Keratinocyte (primary cell): ENCODE measurements at regions not wholly inside any gene's neighbourhood (a gene's known extent, or its start where the extent isn't known, plus 50 kb on each side); places are given as distances from the start of the nearest gene placed in this dataset.
"Not testable (repeated sequence)": the region's sequence is repeated elsewhere in the genome, so short reads cannot be mapped to it uniquely, and the experiment has no call there.

ENCODE experiments used
- DNase-seq: peaks from one replicate; pipeline ENCODE4 v3.0.0-alpha.2; 2011; ENCODE audit warnings: low read depth, missing footprints, low spot score
- FAIRE-seq: peaks from 2 replicates; lab custom pipeline; 2011; peaks lifted over from hg19 to GRCh38; lab: Jason Lieb, UNC
- H2AFZ ChIP-seq: 2 replicates; pipeline ENCODE4 v1.6.0; 2012; ENCODE audit warnings: low read length, control low read depth, inconsistent platforms; ENCODE audit not compliant: control insufficient read depth
- H3K27ac ChIP-seq: 2 replicates; pipeline ENCODE4 v1.5.1; 2011; ENCODE audit warnings: low read length; ENCODE audit not compliant: control insufficient read depth, insufficient read depth
- H3K27me3 ChIP-seq: 3 replicates; pipeline ENCODE4 v1.6.0; 2011; ENCODE audit warnings: low read length; ENCODE audit not compliant: control insufficient read depth, insufficient read depth; ENCODE audit errors: extremely low read depth
- H3K36me3 ChIP-seq, 2 experiments: 2 replicates in 1 of 2; 3 replicates in 1 of 2; pipeline ENCODE4 v1.5.1; 2011; ENCODE audit warnings: low read length in 2 of 2, mild to moderate bottlenecking in 1 of 2; ENCODE audit not compliant: control insufficient read depth in 2 of 2, insufficient read depth in 2 of 2; ENCODE audit errors: extremely low read depth in 1 of 2
- H3K4me1 ChIP-seq: 3 replicates; pipeline ENCODE4 v1.5.1; 2011; ENCODE audit warnings: low read length; ENCODE audit not compliant: control insufficient read depth, insufficient read depth; ENCODE audit errors: extremely low read depth
- H3K4me2 ChIP-seq: 3 replicates; pipeline ENCODE4 v1.6.0; 2011; ENCODE audit warnings: low read depth, low read length; ENCODE audit not compliant: control insufficient read depth, insufficient read depth; ENCODE audit errors: extremely low read depth
- H3K4me3 ChIP-seq, 3 experiments: fragments of 200-600 bp in 1 of 3; sonication (generic) in 1 of 3; 2 replicates in 2 of 3; 3 replicates in 1 of 3; pipeline ENCODE4 v1.5.1; 2011 to 2016; ENCODE audit warnings: low read length in 3 of 3, mild to moderate bottlenecking in 3 of 3, control low read depth in 2 of 3, inconsistent platforms in 1 of 3, low read depth in 1 of 3, mixed read lengths in 1 of 3, mixed run types in 1 of 3, moderate library complexity in 1 of 3; ENCODE audit not compliant: control insufficient read depth in 2 of 3, insufficient read depth in 2 of 3; ENCODE audit errors: extremely low read depth in 1 of 3
- H3K79me2 ChIP-seq: 2 replicates; pipeline ENCODE4 v1.6.0; 2012; ENCODE audit warnings: low read length; ENCODE audit not compliant: control insufficient read depth, insufficient read depth
- H3K9ac ChIP-seq: 3 replicates; pipeline ENCODE4 v1.6.0; 2011; ENCODE audit warnings: low read length; ENCODE audit not compliant: control insufficient read depth, insufficient read depth; ENCODE audit errors: extremely low read depth
- H3K9me1 ChIP-seq: 3 replicates; pipeline ENCODE4 v1.6.0; 2011; ENCODE audit warnings: low read length; ENCODE audit not compliant: control insufficient read depth, insufficient read depth; ENCODE audit errors: extremely low read depth
- H3K9me3 ChIP-seq: 2 replicates; pipeline ENCODE4 v1.5.1; 2012; ENCODE audit warnings: low read depth, low read length; ENCODE audit not compliant: control insufficient read depth
- H4K20me1 ChIP-seq: 3 replicates; pipeline ENCODE4 v1.6.0; 2011; ENCODE audit warnings: low read length; ENCODE audit not compliant: control insufficient read depth, insufficient read depth; ENCODE audit errors: extremely low read depth
- CTCF ChIP-seq, 3 experiments: IDR thresholded peaks in 1 of 3; conservative IDR thresholded peaks in 1 of 3; optimal IDR thresholded peaks in 1 of 3; 2 replicates in 2 of 3; 3 replicates in 1 of 3; pipeline versions ENCODE3 to v1.5.1; 2011; ENCODE audit warnings: low read length in 3 of 3, mild to moderate bottlenecking in 3 of 3, moderate library complexity in 2 of 3, control low read depth in 1 of 3, inconsistent platforms in 1 of 3; ENCODE audit not compliant: insufficient read depth in 2 of 3; ENCODE audit errors: extremely low read depth in 1 of 3
- EZH2 ChIP-seq: IDR thresholded peaks from one replicate; pipeline ENCODE4 v1.6.1; 2012; ENCODE audit warnings: inconsistent platforms, mild to moderate bottlenecking, low read length, moderate library complexity
- dilution Hi-C: fragments of 300-500 bp; cut with MboI; formaldehyde crosslinking; loops from one replicate; pipeline ENCODE4 v1.7.0; 2020; ENCODE audit warnings: low sequenced_read_pairs; ENCODE audit not compliant: extremely low pct_ligation_motif_present

- TF ChIP-seq EZH2, result no peak
- no peak for TF ChIP-seq CTCF (optimal IDR thresholded peaks at IDR 0.05 in 1 of 3, IDR thresholded peaks at IDR 0.05 in 1 of 3, conservative IDR thresholded peaks at IDR 0.05 in 1 of 3; ENCODE audit: extremely low read depth in 1 of 3, insufficient read depth in 2 of 3, low read length in 3 of 3)
- Histone ChIP-seq H3K9ac (no peak overlapping the region), H3K9me1 (no peaks in the 10 kb centered on the region), H3K4me1 (no peaks in the 10 kb centered on the region), H2AFZ (no peak overlapping the region), H3K9me3 (no peaks in the 10 kb centered on the region), H3K36me3 (no peaks in the 10 kb centered on the region), H3K4me2 (no peak overlapping the region), H3K79me2 (no peaks in the 10 kb centered on the region), H3K27ac (no peak overlapping the region), H3K4me3 (no peak overlapping the region), H4K20me1 (no peaks in the 10 kb centered on the region), H3K27me3 (no peaks in the 10 kb centered on the region)
- dilution Hi-C loops, result no loop called here
- FAIRE-seq (no peak), DNase-seq (no peak)
These were observed 56.1 kb upstream of the TCL1A start for GRCh38 chr14:95769976-95770375.

- H3K36me3 ChIP-seq, FAIRE-seq, H3K4me2 ChIP-seq, dilution Hi-C loops, H3K27ac ChIP-seq, H3K9ac ChIP-seq, H3K4me1 ChIP-seq, H3K27me3 ChIP-seq, H2AFZ ChIP-seq, H3K4me3 ChIP-seq, H4K20me1 ChIP-seq, H3K9me3 ChIP-seq, DNase-seq, H3K9me1 ChIP-seq, H3K79me2 ChIP-seq: not testable (repeated sequence)
These were observed 55.5 kb upstream of the TCL1A start for GRCh38 chr14:95769431-95769830.

- Histone ChIP-seq H3K27me3 (no peaks in the 10 kb centered on the region), H3K4me2 (no peak overlapping the region), H3K27ac (no peak overlapping the region), H3K9me3 (no peaks in the 10 kb centered on the region), H3K9me1 (no peaks in the 10 kb centered on the region), H3K4me1 (no peaks in the 10 kb centered on the region), H3K79me2 (no peaks in the 10 kb centered on the region), H3K4me3 (no peak overlapping the region), H3K36me3 (no peaks in the 10 kb centered on the region), H4K20me1 (no peaks in the 10 kb centered on the region), H3K9ac (no peak overlapping the region), H2AFZ (no peak overlapping the region)
- no peak for FAIRE-seq
- TF ChIP-seq EZH2 (no peak), CTCF (optimal IDR thresholded peaks at IDR 0.05 in 1 of 3, IDR thresholded peaks at IDR 0.05 in 1 of 3, conservative IDR thresholded peaks at IDR 0.05 in 1 of 3; ENCODE audit: extremely low read depth in 1 of 3, insufficient read depth in 2 of 3, low read length in 3 of 3) (no peak)
- DNase-seq, result no peak
- dilution Hi-C loops, result no loop called here
These were observed 51.1 kb upstream of the TCL1A start for GRCh38 chr14:95765051-95765450.
